ENCODE measurements at regions not wholly inside any gene's neighbourhood (a gene's known extent, or its start where the extent isn't known, plus 50 kb on each side); places are given as distances from the start of the nearest gene placed in this dataset.

DNA sequence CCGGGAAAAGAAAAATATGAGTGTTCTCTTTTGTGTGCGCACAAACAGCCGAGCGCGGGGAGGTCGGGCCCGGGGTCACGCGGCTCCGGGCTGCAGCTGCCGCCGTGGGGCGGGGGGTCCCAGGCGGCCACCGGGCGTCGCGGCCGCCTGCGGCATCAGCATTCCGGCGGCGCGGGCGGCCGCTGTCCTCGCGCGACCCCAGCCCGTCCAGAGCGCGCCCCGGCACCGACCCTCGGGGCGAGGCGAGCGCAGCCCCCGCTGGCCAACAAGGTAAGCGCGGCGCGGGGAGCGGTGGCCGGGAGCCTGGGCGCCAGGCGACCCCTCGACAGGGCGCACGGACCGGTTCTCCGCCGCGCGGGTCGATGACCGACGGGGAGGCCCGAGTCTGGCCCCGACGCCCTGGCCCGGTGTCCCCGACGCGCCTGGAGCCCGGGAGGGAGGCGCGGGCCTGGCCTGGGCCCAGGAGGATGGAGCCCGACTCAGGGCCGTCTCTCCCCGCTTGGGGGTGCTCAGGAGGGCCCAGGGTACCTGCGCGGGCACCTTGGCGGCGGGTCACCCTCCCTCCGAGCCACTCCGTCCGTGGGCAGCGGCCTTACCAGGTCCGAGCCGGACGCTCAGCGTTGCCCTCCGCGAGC lies 103.9 kb upstream of the DIO3 start:
- no peak for TF ChIP-seq EZH2 (IDR thresholded peaks at IDR 0.05; ENCODE audit: insufficient read depth, poor library complexity, severe bottlenecking)
- TF ChIP-seq EZH2phosphoT487 (IDR thresholded peaks at IDR 0.05; ENCODE audit: insufficient read depth, low read depth) = no peak
